HG02885 (cell line): ENCODE measurements at regions not wholly inside any gene's neighbourhood (a gene's known extent, or its start where the extent isn't known, plus 50 kb on each side); places are given as distances from the start of the nearest gene placed in this dataset.

ENCODE experiments used
- ATAC-seq: cut with Tn5 transposase; IDR thresholded peaks from one replicate; pipeline ENCODE4 v1.9.1; 2021; ENCODE audit warnings: mild to moderate bottlenecking; ENCODE audit not compliant: unreplicated experiment, poor library complexity

DNA sequence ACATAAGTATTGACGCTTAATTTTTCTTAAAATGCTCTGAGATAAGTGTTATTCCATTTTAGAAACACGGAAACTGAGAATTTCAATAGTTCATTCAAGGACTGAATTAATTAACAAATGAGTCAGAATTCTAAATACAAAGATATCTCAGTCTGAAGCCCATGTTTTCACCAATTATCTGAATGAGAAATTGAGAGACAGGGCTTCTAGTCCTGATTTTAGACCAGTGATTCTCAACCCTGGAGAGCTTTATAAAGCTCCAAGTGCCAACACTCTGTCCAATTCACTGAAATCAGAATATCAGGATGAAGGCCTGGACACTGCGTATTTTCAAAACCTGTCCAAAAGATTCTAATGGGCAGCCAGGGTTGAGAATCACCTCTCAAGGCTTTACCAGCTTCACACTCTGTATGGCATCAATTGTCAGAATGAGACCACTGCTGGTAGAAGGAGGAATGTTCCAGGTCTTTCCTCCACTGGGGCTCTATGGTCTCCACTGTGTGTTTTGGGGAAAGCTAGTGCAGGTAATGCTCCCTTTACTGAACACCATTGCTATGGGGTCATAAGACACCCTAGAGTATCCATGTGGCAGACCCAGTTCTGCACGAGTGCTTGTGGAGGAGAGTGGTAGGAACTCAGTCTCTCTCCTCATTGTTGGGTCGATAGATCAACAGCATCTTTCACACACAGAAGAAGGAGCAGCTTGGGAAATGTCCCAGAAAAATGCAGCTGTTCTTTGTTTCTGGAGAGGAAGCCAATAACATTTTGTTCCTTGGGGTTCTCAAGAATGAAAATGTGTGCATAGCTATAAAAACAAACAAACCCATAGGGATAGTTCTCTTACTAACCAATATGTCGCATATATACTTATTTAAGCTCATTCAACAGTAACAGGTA is 99.7 kb upstream of the OSMR start:
- ATAC-seq = no peak

DNA sequence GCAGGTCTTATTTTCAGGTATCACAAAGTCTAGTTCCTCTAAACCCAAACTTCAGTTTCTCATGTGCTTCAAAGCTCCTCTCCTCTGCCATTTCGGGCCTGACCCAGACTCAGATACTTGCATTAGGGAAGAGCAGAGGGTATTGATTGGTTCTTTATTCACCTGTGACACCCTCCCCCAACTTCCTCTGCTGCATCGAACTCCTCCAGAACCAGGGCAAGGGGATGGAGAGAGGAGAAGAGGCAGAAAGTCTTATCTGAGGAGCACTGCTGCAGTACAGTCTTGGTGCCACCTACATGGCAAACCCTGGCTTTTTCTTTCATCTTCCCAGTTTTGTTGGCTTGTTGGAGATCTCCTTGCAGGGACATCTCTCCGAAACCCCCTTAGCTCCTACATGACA is 96.0 kb upstream of the OSMR start:
- no peak for ATAC-seq

DNA sequence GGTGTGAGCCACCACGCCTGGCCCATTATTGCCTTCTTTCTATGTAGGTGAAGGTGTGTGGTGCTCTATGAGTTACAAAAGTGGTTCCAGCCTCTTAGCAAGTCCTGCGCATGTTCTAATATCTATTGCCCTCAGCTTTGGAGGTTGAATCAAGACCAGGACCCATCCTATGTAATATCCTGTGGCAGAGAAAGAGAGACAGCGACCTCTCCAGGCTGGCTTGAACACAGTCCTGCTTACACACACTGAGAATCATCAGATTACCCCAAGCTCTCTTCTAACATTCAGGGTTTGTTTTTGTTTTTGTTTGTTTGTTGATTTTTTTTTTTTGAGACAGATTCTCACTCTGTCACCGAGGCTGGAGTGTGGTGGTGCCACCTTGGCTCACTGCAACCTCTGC is 94.7 kb upstream of the OSMR start:
- ATAC-seq = no peak

DNA sequence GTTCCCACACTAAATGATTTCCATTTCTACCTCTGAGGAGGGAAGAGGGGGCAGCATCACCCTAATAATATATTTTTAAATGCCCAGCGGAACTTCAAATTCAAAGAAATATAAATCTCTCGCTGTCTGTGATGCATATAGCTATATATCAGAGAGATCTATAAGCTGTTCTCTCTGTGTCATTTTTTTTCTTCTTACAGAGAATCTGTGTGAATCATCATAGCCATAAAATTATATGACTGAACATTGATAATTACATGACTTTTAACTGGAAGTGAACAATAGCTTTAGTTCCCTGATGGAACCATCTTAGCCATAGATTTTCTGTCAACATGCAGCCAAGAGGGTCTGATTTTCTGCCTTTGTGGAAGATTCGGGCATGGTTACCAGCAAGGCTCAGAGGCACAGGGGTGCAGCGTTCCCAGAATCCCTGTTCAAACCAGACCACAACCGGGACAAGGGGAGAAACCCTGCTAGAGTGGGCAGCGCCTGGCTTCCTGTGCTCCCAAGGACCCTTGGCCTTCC is 93.7 kb upstream of the OSMR start:
- ATAC-seq = no peak

DNA sequence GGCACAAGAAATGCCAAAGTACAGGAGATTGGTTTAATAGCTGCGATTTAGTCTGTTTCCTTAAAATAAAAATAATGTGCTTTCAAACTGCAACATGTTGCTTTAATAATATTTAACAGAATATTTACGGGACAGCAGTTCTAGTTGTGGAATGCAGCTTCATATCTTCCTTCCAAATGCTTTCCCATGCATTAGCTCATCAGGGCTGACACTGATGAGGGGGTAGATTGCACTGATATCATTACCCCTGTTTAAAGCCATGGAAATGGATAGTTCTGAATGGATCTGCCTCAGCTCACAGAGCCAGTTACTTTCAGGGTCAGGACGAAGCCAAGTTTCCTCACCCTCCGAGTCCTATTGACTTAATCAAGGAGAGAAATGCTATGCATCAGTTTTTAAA is 93.2 kb upstream of the OSMR start:
- no peak for ATAC-seq

DNA sequence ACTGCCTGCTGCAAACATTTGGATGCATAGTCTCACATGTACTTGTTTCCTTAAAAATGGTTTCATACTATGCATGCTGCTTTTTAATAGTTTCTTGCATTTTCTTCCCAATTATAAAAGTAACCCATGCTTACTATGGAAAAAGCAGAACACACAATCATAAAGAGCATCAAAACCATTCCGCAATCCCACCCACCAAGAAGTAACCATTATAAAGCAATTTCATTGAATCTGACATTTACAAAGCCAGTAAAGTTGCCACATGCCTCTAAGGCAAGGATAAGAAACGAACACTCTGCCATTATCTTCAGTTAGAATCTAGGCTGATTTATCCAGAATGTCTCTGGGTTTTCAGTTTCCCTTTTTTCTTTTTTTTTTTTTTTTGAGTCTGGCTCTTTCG is 92.7 kb upstream of the OSMR start:
- no peak for ATAC-seq

DNA sequence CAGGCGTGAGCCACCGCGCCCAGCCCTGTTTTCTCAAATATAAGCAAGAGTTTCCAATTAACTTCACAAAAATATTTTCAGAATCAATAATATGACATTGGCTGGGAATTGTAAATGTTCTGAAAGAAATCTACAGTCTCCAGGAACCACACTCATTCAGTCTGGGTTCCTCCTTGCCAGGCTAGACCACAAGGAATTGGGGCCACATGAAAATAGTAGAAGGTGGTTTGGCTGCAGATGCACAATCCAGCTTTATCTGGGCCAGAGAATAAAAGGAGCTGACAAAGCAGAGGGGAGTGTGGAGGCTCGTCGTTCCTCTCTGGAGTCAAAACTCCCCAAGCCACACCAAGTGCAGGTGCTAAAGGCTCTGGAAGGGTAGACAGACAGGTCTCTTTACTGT is 92.0 kb upstream of the OSMR start:
- ATAC-seq = no peak

DNA sequence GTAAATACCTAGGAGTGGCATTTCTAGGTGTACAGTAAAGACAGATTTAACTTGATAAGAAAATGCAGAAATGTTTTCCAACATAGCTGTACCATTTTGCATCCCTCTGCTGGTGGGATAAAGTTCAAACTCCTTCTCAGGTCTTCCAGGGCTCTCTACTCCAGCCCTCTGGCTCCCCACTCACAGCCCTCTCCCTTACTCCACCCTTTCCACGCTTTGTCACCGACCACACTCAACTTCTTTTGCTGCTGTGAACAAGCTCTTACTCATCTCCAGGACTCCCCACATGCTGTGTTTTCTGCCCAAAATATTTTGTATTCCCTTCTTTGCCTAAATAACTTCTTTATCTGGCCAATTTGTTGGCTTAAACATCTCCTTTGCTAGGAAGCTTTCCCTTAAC is 90.6 kb upstream of the OSMR start:
- ATAC-seq = no peak

DNA sequence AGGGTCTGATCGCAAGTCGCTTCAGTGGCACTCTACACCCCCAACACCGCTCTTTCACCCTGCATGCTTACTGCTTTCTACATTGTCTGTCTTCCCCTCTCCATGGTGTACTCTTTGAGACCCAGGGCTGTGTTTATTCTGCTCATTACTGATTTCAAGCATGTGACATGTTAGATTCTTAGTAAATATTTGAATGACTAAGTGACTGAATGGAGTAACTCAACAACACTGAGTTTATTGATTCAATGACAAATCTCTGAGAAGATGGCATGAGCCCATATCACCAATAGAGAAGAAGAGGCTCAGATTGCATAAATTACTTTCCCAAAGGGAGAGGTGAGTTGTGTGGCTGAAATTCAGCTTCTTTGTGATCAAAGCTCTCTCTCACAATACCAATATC is 89.7 kb upstream of the OSMR start:
- ATAC-seq = no peak

DNA sequence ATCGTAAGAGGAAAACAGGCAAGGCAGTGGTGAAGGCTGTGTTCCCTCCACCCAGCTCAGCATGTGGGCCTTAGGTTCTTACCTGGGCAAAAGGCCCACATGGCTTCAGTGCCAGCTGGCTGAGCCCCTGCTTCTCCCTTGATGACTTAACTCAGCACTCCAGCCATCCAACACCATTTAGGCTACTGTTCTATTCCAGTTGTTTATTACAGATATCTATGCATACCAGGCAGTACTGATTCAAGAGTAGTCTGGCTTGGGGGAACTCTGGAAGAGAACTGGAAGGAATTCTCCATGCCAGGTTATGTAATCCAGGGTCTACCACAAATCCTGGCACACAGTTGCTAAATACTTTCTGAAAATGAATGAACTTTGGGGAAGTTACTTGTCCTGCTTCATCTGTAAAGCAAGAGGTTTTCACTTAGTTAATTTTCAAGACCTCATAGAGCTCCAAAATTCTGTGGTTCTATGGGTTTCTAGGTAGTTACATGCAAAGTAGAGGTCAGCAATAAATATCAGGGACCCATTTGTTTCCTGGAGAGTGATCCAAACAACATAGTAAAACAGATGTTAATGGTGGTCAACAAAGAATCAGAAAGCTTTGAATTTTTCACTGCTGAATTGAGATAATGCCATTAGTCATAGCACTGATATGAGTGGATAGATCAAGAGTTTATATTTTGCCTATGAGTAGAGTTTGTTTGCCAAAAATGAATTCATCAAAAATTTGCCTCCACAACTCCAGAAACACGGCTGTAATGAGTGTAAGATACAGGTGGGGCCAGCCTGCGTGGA is 88.2 kb upstream of the OSMR start:
- ATAC-seq = no peak

DNA sequence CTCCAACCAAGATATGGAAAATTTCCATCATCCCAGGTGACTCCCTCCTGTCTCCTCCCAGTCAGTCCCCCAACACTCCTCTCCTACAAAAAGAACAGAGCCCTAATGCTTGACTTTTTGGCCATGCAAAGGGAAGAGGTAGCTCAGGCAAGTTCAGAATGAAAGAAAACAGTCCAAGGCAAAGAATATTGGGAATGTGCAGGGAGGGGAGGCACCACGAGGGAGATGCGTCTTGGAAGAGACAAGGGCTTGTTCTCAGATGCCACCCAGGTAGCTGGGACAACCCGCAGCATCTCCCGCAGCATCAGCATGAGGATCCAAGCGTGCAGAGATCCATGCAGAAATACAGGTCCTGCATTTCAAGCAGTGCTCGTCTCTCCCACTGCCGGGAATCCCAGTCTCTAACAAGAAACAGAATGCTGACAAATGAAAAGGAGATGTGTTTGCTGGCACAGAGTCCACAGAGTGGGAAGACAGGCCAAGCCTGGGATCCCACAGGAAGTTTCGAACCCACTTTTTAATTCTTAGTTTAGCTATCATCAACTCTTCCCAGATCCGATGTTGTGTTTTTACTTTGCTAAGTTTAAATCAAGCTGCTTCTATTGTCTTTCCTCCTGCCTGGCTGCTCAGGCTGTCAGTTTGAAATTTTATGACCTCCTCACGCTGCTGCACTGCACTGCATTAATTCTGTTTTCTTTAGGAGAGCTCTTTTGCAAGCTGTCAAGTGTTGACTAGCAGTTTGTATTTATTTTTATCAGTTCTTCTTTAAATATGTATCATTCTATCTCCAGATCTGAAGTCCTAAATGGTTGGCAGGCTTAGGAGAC is 86.8 kb upstream of the OSMR start:
- no peak for ATAC-seq

DNA sequence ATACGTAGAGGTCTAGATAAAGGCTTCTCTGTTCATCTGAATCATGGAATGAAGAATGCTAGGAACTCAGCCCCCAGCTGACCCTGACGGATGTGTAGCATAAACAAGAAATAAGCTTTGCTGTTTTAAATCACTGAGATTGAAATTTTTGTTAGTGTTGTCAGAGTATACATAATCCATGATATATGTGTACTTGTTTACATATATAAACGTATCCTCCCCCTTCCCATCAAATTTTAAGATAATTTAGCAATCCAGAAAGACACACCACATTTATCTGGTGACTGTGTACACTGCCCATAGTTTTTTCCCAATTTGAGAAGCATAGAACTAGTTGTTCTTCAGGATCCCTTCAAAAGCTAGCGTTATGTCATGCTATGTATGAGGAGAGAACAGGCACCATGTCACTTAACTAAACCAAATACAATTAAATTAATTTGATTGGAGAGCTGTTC is 80.8 kb upstream of the OSMR start:
- ATAC-seq = no peak

DNA sequence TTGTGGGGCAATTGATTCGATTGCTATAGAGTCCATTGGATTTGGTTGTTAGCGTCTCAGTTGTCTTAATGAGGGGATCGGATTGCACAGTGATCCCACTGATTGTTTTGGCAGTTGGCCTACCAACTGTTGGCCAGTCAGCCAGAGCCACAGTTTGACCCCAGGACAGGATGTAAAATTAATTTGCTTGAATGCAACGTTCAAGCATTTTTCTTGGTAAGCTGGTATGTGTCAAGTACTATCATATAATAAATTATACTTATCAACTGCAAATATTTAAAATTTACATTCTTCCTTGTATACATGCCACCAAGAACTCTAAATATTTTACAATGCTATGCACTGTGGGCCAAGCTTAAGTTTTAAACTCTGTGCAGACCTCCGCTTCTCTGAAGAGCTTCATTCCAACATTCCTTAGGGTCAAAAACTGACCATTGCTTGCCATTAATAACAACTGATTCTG is 80.4 kb upstream of the OSMR start:
- no peak for ATAC-seq

DNA sequence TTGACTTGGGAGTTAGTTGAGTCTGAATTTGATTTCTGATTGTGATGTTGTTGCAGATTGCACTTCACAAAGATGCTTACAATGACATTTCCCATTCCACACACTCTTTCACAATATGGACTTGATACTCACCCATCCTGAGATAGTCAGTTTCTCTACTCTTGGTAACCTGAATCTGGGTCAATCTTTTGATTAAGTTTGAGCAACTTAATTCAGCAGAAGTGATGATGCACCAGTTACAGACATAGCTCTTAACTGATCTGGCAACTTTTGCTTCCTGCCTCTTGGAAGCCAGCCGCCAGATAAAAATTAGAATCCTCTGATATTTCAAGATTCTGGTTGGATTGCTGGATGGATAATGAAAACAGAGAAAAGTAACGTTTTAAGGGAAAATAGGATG is 79.7 kb upstream of the OSMR start:
- ATAC-seq = no peak

DNA sequence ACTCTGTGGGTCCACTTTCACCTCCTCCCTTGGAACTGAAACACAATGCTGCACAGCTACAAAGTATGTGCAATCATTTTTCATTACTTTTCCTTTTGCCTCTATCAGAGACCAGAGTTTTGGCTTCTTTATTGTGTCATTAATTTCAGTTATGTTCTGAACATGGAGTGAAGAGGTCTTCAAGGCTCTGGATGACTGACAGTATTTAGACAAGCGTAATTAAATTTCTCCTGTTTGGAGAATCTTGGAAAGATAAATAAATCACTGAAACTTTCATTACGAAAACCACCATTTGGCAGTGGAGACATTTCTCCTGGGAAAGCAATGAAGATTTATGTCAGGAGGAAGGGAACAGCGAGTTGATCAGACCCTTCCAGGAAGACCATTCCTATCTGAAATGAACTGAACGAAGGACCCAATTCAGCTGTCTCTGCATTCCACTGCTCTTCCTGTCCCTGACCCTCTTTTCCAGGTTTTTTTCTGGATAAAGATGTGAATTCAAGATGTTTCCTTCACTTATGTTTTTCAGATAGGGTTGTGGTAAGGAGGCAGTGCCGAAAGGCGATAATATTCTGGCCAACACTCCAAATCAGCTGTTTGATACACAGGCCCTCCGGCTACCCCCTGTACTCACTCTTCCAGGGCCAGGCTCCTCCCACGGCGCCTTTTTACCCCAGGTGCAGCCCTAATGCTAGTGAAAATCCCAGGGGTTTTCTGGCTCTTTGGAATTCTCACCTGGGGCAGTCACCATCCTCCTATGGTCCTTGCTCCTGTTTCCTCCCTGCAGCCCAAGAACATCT is 77.2 kb upstream of the OSMR start:
- no peak for ATAC-seq

DNA sequence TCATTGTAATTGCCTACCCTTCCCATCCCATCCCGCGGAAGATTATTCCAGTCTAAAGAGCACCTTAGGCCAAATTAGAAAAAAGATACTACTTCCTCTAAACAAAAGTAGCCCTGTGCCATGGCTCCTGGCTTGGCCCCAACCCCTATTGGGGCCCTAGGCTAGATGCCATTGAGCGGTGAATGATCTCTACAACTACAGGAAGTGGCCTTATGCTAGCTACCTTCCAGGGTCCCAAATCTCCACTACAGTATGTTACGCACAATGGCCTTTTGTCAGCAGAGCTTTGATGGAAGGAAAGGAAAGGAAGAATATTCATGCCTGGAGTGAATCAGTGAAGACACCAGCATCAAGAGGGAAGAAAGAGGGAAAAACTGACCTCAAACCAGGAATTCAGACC is 73.3 kb upstream of the OSMR start:
- no peak for ATAC-seq

DNA sequence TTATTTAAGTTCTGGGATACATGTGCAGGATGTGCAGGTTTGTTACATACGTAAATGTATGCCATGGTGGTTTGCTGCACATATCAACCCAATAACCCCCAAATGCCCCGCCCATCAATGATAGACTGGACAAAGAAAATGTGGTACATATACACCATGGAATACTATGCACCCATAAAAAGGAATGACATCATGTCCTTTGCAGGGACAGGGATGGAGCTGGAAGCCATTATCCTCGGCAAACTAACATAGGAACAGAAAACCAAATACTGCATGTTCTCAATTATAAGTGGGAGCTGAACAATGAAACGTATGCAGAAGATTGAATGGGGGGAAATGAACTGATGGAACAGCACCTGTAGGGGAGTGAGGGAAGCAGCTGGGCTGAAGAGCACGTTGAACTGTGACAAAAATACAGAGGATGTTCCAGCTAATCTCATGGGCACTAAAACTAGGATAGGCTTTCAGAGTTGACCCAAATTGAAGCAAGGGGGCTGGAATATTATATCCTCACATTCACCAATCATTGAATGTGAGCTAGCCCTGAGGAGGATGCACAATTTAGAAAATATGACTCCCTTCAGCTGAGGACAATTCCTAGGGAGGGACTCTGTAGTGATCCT is 70.5 kb upstream of the OSMR start:
- no peak for ATAC-seq

DNA sequence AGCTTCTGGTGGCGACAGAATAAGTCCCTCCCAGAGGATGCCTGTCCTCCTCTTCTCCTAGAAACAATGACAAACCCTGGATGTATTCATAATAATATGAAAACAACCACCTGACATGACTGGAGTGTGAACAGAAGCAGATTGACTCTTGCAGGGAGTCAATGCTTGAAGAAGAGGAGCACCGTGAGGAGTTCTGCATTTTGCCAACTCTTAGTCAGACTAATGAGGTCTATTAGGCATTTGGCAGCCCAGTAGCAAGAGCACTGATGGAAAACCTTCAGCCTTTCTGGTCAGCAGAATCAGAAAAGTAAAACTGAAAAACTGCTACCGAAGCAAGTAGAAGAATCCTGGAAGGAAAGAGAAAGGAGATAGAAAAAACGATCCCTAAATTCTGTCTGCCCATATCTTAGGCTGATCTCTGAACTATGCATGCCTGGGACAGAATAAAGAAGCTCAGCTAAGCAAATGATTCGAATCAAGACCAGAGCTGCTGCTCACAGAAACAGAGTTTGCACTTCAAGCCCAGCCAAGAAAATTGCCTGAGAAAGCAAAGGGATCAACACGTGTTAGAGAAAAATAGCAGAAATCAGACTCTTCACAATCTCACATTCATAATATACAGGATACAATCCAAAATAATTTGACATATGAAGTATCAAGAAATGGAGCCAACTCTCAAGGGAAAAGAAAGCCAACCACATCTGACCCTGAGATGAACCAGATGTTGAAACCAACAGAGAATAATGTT is 69.5 kb upstream of the OSMR start:
- ATAC-seq = no peak

DNA sequence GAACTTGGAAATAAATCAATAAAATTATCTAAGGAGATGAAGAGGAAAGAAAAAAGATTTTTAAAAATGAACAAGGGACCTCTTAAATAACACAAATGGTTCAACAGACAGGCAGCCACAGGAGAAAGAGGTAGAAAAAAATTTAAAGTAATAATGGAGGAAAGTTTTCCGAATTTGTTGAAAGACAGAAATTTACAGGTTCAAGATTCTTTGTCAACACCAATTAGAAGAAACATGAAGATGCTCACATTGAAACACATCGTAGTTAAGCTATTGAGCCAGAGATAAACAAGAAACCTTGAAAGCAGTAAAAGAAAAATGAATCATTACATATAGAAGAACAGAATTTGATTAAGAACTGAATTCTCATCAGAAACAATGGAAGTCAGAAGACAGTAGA is 68.7 kb upstream of the OSMR start:
- no peak for ATAC-seq
